HepG2 (cell line): ENCODE measurements at regions not wholly inside any gene's neighbourhood (a gene's known extent, or its start where the extent isn't known, plus 50 kb on each side); places are given as distances from the start of the nearest gene placed in this dataset.

Source experiments
- ARNTL ChIP-seq: sonication (generic); formaldehyde crosslinking; IDR thresholded peaks from 2 replicates; pipeline ENCODE4 v1.4.0; 2020; ENCODE audit warnings: mild to moderate bottlenecking, missing genetic modification reagents
- HNF4A ChIP-seq: sonication (generic); formaldehyde crosslinking; IDR thresholded peaks from 2 replicates; pipeline ENCODE4 v1.4.0; 2020; ENCODE audit warnings: missing genetic modification reagents
- MTF1 ChIP-seq: sonication (generic); formaldehyde crosslinking; IDR thresholded peaks from 2 replicates; pipeline ENCODE4 v1.5.0; 2020; ENCODE audit warnings: missing genetic modification reagents
- MTF2 ChIP-seq: sonication (generic); formaldehyde crosslinking; IDR thresholded peaks from 2 replicates; pipeline ENCODE4 v1.5.0; 2020; ENCODE audit warnings: missing genetic modification reagents, borderline replicate concordance
- MXD4 ChIP-seq: IDR thresholded peaks from 2 replicates; pipeline ENCODE4 v1.6.1; 2016; ENCODE audit warnings: mild to moderate bottlenecking, missing biosample characterization, missing genetic modification reagents
- NFIC ChIP-seq: IDR thresholded peaks from 2 replicates; pipeline ENCODE4 v1.6.1; 2012; ENCODE audit warnings: mild to moderate bottlenecking, low read length, inconsistent platforms
- ONECUT2 ChIP-seq: sonication (generic); formaldehyde crosslinking; IDR thresholded peaks from 2 replicates; pipeline ENCODE4 v1.4.0; 2020; ENCODE audit warnings: missing genetic modification reagents
- PAWR ChIP-seq: sonication (generic); formaldehyde crosslinking; IDR thresholded peaks from 2 replicates; pipeline ENCODE4 v1.4.0; 2020; ENCODE audit warnings: missing genetic modification reagents, mild to moderate bottlenecking, borderline replicate concordance
- PAX8 ChIP-seq: sonication (generic); formaldehyde crosslinking; IDR thresholded peaks from 2 replicates; pipeline ENCODE4 v1.8.0; 2022; ENCODE audit warnings: mild to moderate bottlenecking, missing genetic modification reagents, borderline replicate concordance
- TGIF2 ChIP-seq: IDR thresholded peaks from 2 replicates; pipeline ENCODE4 v1.6.1; 2016; ENCODE audit warnings: control low read depth, missing compliant biosample characterization
- ZFYVE20 ChIP-seq: sonication (generic); formaldehyde crosslinking; IDR thresholded peaks from 2 replicates; pipeline ENCODE4 v1.8.0; 2023; ENCODE audit warnings: low read depth, mild to moderate bottlenecking, moderate library complexity, missing genetic modification reagents, borderline replicate concordance
- ZNF335 ChIP-seq: sonication (generic); formaldehyde crosslinking; IDR thresholded peaks from 2 replicates; pipeline ENCODE4 v1.4.0; 2020; ENCODE audit warnings: missing genetic modification reagents
- ZNF451 ChIP-seq: sonication (generic); formaldehyde crosslinking; IDR thresholded peaks from 2 replicates; pipeline ENCODE4 v1.5.0; 2020; ENCODE audit warnings: mild to moderate bottlenecking, missing genetic modification reagents
- ZNF589 ChIP-seq: sonication (generic); formaldehyde crosslinking; conservative IDR thresholded peaks from 2 replicates; pipeline ENCODE4 v1.8.0; 2022; ENCODE audit warnings: mild to moderate bottlenecking, moderate library complexity, missing genetic modification reagents
- ZNF619 ChIP-seq: sonication (generic); formaldehyde crosslinking; IDR thresholded peaks from 2 replicates; pipeline ENCODE4 v1.4.0; 2020; ENCODE audit warnings: mild to moderate bottlenecking, missing genetic modification reagents
- ZNF747 ChIP-seq: sonication (generic); formaldehyde crosslinking; IDR thresholded peaks from 2 replicates; pipeline ENCODE4 v1.8.1; 2023; ENCODE audit warnings: missing genetic modification reagents, mild to moderate bottlenecking, borderline replicate concordance
- ZNF761 ChIP-seq: sonication (generic); formaldehyde crosslinking; conservative IDR thresholded peaks from 2 replicates; pipeline ENCODE4 v1.4.0; 2020; ENCODE audit warnings: mild to moderate bottlenecking, missing genetic modification reagents
- ZSCAN30 ChIP-seq: sonication (generic); formaldehyde crosslinking; IDR thresholded peaks from 2 replicates; pipeline ENCODE4 v1.5.0; 2020; ENCODE audit warnings: mild to moderate bottlenecking, missing genetic modification reagents
- ZSCAN31 ChIP-seq: sonication (generic); formaldehyde crosslinking; IDR thresholded peaks from 2 replicates; pipeline ENCODE4 v1.5.0; 2020; ENCODE audit warnings: low read depth, mild to moderate bottlenecking, missing genetic modification reagents
- ZSCAN9 ChIP-seq: IDR thresholded peaks from 2 replicates; pipeline ENCODE4 v1.6.1; 2016; ENCODE audit warnings: borderline replicate concordance
- TF ChIP-seq, protein P1 (sequence below): sonication (generic); formaldehyde crosslinking; IDR thresholded peaks from 2 replicates; pipeline ENCODE4 v1.4.0; 2020; ENCODE audit warnings: missing genetic modification reagents
- TF ChIP-seq, protein P2 (sequence below): IDR thresholded peaks from 2 replicates; pipeline ENCODE4 v1.6.1; 2016; ENCODE audit warnings: low read depth
- TF ChIP-seq, protein P3 (sequence below): sonication (generic); formaldehyde crosslinking; IDR thresholded peaks from 2 replicates; pipeline ENCODE4 v1.5.1; 2020; ENCODE audit warnings: missing genetic modification reagents, mild to moderate bottlenecking, borderline replicate concordance
- TF ChIP-seq, protein P4 (sequence below): sonication (generic); formaldehyde crosslinking; IDR thresholded peaks from 2 replicates; pipeline ENCODE4 v1.5.0; 2020; ENCODE audit warnings: mild to moderate bottlenecking, missing genetic modification reagents

DNA sequence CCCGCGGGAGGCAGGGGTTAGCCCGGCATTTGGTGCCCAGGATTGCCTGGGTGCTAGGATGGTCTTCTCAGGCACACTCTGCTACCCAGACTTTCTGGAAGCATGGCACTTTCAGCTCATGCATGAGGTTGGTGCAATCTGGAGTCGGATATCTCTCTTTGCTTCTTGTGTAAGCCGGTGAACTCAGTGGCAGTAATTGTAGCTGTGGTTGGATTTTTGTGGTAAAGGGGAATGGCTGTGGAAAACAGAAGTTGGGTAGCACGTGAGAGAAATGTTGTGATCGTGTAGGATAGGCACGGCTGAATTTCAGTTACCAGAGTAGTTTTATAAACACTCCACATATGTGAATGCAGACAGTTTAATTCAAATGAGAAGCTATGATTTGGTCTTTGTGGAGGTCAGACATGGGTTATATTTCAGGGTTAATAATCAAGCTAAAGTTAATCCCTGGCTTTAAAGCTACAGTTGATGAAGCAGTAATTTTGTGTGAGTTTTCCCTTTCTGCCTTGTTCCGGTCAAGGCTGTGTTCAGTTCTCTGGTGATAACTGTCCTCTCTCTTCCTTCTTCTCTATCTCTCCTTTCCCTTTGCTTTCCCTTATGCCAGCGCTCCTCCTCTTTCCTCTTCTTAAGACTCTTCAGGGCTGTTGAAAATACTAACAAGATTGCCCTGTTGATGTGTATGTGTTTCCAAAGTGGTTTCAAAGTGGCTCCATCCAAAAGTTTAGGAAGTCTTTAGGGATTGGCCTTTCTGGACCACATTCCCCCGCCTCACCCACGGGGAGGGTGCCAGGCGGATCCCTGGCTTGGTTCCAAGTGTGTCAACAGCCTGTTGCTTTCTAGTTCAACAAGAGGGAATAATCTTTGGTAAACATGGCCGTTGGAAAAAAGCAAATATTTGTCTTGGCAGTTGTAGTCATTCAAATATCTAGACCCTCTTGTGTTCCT lies 404.6 kb upstream of the C2CD4B start (continued):
- TF ChIP-seq, protein P1, sequence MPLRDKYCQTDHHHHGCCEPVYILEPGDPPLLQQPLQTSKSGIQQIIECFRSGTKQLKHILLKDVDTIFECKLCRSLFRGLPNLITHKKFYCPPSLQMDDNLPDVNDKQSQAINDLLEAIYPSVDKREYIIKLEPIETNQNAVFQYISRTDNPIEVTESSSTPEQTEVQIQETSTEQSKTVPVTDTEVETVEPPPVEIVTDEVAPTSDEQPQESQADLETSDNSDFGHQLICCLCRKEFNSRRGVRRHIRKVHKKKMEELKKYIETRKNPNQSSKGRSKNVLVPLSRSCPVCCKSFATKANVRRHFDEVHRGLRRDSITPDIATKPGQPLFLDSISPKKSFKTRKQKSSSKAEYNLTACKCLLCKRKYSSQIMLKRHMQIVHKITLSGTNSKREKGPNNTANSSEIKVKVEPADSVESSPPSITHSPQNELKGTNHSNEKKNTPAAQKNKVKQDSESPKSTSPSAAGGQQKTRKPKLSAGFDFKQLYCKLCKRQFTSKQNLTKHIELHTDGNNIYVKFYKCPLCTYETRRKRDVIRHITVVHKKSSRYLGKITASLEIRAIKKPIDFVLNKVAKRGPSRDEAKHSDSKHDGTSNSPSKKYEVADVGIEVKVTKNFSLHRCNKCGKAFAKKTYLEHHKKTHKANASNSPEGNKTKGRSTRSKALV (CRISPR knock-in tag): peak; percentile 74; the same call in 1 of the 2 replicates
- TF ChIP-seq ZNF747 (CRISPR knock-in tag): 0 out of 2 replicates have a peak, but pooled peaks have one; percentile 36
- TF ChIP-seq, protein P2, sequence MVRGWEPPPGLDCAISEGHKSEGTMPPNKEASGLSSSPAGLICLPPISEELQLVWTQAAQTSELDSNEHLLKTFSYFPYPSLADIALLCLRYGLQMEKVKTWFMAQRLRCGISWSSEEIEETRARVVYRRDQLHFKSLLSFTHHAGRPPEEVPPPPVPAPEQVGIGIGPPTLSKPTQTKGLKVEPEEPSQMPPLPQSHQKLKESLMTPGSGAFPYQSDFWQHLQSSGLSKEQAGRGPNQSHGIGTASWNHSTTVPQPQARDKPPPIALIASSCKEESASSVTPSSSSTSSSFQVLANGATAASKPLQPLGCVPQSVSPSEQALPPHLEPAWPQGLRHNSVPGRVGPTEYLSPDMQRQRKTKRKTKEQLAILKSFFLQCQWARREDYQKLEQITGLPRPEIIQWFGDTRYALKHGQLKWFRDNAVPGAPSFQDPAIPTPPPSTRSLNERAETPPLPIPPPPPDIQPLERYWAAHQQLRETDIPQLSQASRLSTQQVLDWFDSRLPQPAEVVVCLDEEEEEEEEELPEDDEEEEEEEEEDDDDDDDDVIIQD (CRISPR knock-in tag): peak; percentile 88
- TF ChIP-seq ZNF335 (CRISPR knock-in tag): 0 out of 2 replicates have a peak, but pooled peaks have one; percentile 49
- TF ChIP-seq ZNF589: 0 out of 2 replicates have a peak, but pooled peaks have one; percentile 21
- TF ChIP-seq MTF2 (CRISPR knock-in tag): no peak
- peak; percentile 75 for TF ChIP-seq MXD4 (CRISPR knock-in tag)
- no peak for TF ChIP-seq ZFYVE20 (CRISPR knock-in tag)
- TF ChIP-seq, protein P3, sequence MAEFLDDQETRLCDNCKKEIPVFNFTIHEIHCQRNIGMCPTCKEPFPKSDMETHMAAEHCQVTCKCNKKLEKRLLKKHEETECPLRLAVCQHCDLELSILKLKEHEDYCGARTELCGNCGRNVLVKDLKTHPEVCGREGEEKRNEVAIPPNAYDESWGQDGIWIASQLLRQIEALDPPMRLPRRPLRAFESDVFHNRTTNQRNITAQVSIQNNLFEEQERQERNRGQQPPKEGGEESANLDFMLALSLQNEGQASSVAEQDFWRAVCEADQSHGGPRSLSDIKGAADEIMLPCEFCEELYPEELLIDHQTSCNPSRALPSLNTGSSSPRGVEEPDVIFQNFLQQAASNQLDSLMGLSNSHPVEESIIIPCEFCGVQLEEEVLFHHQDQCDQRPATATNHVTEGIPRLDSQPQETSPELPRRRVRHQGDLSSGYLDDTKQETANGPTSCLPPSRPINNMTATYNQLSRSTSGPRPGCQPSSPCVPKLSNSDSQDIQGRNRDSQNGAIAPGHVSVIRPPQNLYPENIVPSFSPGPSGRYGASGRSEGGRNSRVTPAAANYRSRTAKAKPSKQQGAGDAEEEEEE (CRISPR knock-in tag): no peak
- peak; percentile 100 for TF ChIP-seq NFIC
- TF ChIP-seq ONECUT2 (CRISPR knock-in tag): 0 out of 2 replicates have a peak, but pooled peaks have one; percentile 44
- TF ChIP-seq TGIF2 (CRISPR knock-in tag): 0 out of 2 replicates have a peak, but pooled peaks have one; percentile 33
- no peak for TF ChIP-seq MTF1 (CRISPR knock-in tag)
- TF ChIP-seq, protein P4, sequence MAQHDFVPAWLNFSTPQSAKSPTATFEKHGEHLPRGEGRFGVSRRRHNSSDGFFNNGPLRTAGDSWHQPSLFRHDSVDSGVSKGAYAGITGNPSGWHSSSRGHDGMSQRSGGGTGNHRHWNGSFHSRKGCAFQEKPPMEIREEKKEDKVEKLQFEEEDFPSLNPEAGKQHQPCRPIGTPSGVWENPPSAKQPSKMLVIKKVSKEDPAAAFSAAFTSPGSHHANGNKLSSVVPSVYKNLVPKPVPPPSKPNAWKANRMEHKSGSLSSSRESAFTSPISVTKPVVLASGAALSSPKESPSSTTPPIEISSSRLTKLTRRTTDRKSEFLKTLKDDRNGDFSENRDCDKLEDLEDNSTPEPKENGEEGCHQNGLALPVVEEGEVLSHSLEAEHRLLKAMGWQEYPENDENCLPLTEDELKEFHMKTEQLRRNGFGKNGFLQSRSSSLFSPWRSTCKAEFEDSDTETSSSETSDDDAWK: no peak
- TF ChIP-seq ZSCAN31 (CRISPR knock-in tag): no peak
- no peak for TF ChIP-seq PAX8
- no peak for TF ChIP-seq ZSCAN30
- TF ChIP-seq HNF4A (CRISPR knock-in tag): peak; percentile 77
- TF ChIP-seq ZNF619: no peak
- TF ChIP-seq ZSCAN9 (CRISPR knock-in tag): peak; percentile 56; the same call in 1 of the 2 replicates
- no peak for TF ChIP-seq ZNF451 (CRISPR knock-in tag)
- no peak for TF ChIP-seq PAWR (CRISPR knock-in tag)
- 0 out of 2 replicates have a peak, but pooled peaks have one; percentile 40 for TF ChIP-seq ZNF761 (CRISPR knock-in tag)
- TF ChIP-seq ARNTL (CRISPR knock-in tag): no peak; the same call in 1 of the 2 replicates
